ENCODE measurements at regions not wholly inside any gene's neighbourhood (a gene's known extent, or its start where the extent isn't known, plus 50 kb on each side); places are given as distances from the start of the nearest gene placed in this dataset.

GRCh38 chr5:152118676-152119470, 194.2 kb upstream of the GLRA1 start:
- FAIRE-seq: no peak
- TF ChIP-seq CTCF (IDR thresholded peaks at IDR 0.05; ENCODE audit: insufficient read depth, low read length, severe bottlenecking): no peak
- DNase-seq (ENCODE audit: low read depth): no peak
- Histone ChIP-seq H3K36me3 (ENCODE audit: control insufficient read depth, insufficient read depth, low read length) (no peaks in the 10 kb centered on the region), H3K27me3 (ENCODE audit: control insufficient read depth, insufficient read depth, low read length) (no peaks in the 10 kb centered on the region), H3K4me3 (ENCODE audit: low read depth, low read length) (no peak overlapping the region)

GRCh38 chr5:152116934-152117333, 192.3 kb upstream of the GLRA1 start:
- Histone ChIP-seq H3K27me3 (ENCODE audit: control insufficient read depth, insufficient read depth, low read length) (no peaks in the 10 kb centered on the region), H3K36me3 (ENCODE audit: control insufficient read depth, insufficient read depth, low read length) (no peaks in the 10 kb centered on the region), H3K4me3 (ENCODE audit: low read depth, low read length) (no peak overlapping the region)
- DNase-seq (ENCODE audit: low read depth): no peak
- no peak for FAIRE-seq
- no peak for TF ChIP-seq CTCF (IDR thresholded peaks at IDR 0.05; ENCODE audit: insufficient read depth, low read length, severe bottlenecking)

- no peak for DNase-seq (ENCODE audit: low read depth)
- TF ChIP-seq CTCF (IDR thresholded peaks at IDR 0.05; ENCODE audit: insufficient read depth, low read length, severe bottlenecking): no peak
- no peak for FAIRE-seq
These were observed 188.8 kb upstream of the GLRA1 start for GRCh38 chr5:152113401-152113800.

GRCh38 chr5:152107220-152107619, 182.6 kb upstream of the GLRA1 start:
- H3K27me3 ChIP-seq (ENCODE audit: control insufficient read depth, insufficient read depth, low read length): no peaks in the 10 kb centered on the region
- no peak for FAIRE-seq
- no peak for TF ChIP-seq CTCF (IDR thresholded peaks at IDR 0.05; ENCODE audit: insufficient read depth, low read length, severe bottlenecking)
- no peaks in the 10 kb centered on the region for H3K36me3 ChIP-seq (ENCODE audit: control insufficient read depth, insufficient read depth, low read length)
- DNase-seq (ENCODE audit: low read depth): no peak
- no peak overlapping the region for H3K4me3 ChIP-seq (ENCODE audit: low read depth, low read length)

More at GRCh38 chr5:152113401-152113800, 188.8 kb upstream of the GLRA1 start:
- Histone ChIP-seq H3K27me3 (ENCODE audit: control insufficient read depth, insufficient read depth, low read length) (no peaks in the 10 kb centered on the region), H3K36me3 (ENCODE audit: control insufficient read depth, insufficient read depth, low read length) (no peaks in the 10 kb centered on the region), H3K4me3 (ENCODE audit: low read depth, low read length) (no peak overlapping the region)

- FAIRE-seq: no peak
- no peak for TF ChIP-seq CTCF (IDR thresholded peaks at IDR 0.05; ENCODE audit: insufficient read depth, low read length, severe bottlenecking)
These were observed 181.9 kb upstream of the GLRA1 start for GRCh38 chr5:152106571-152106970.

GRCh38 chr5:152105085-152105484, 180.4 kb upstream of the GLRA1 start:
- H3K27me3 ChIP-seq (ENCODE audit: control insufficient read depth, insufficient read depth, low read length): no peaks in the 10 kb centered on the region
- TF ChIP-seq CTCF (IDR thresholded peaks at IDR 0.05; ENCODE audit: insufficient read depth, low read length, severe bottlenecking): no peak
- DNase-seq (ENCODE audit: low read depth) (no peak), FAIRE-seq (no peak)
- no peaks in the 10 kb centered on the region for H3K36me3 ChIP-seq (ENCODE audit: control insufficient read depth, insufficient read depth, low read length)
- H3K4me3 ChIP-seq (ENCODE audit: low read depth, low read length): no peak overlapping the region

More at GRCh38 chr5:152106571-152106970, 181.9 kb upstream of the GLRA1 start:
- Histone ChIP-seq H3K27me3 (ENCODE audit: control insufficient read depth, insufficient read depth, low read length) (no peaks in the 10 kb centered on the region), H3K36me3 (ENCODE audit: control insufficient read depth, insufficient read depth, low read length) (no peaks in the 10 kb centered on the region), H3K4me3 (ENCODE audit: low read depth, low read length) (no peak overlapping the region)
- no peak for DNase-seq (ENCODE audit: low read depth)

All from bronchial epithelial cell (primary cell).